Fibroblast of the aortic adventitia (primary cell): ENCODE measurements at regions not wholly inside any gene's neighbourhood (a gene's known extent, or its start where the extent isn't known, plus 50 kb on each side); places are given as distances from the start of the nearest gene placed in this dataset.
"Not testable (repeated sequence)": the region's sequence is repeated elsewhere in the genome, so short reads cannot be mapped to it uniquely, and the experiment has no call there.

Experiments used
- DNase-seq: peaks from one replicate; pipeline ENCODE4 v3.0.0-alpha.2; 2010; ENCODE audit warnings: low read depth
- H3K4me3 ChIP-seq: 2 replicates; pipeline ENCODE4 v1.5.1; 2011; ENCODE audit warnings: low read depth, mild to moderate bottlenecking, control low read depth, low read length, moderate library complexity
- TF ChIP-seq, protein P1 (sequence below): IDR thresholded peaks from 2 replicates; pipeline ENCODE4 v1.5.1; 2011; ENCODE audit warnings: mild to moderate bottlenecking, low read length, control low read depth, inconsistent platforms; ENCODE audit not compliant: insufficient read depth

DNA sequence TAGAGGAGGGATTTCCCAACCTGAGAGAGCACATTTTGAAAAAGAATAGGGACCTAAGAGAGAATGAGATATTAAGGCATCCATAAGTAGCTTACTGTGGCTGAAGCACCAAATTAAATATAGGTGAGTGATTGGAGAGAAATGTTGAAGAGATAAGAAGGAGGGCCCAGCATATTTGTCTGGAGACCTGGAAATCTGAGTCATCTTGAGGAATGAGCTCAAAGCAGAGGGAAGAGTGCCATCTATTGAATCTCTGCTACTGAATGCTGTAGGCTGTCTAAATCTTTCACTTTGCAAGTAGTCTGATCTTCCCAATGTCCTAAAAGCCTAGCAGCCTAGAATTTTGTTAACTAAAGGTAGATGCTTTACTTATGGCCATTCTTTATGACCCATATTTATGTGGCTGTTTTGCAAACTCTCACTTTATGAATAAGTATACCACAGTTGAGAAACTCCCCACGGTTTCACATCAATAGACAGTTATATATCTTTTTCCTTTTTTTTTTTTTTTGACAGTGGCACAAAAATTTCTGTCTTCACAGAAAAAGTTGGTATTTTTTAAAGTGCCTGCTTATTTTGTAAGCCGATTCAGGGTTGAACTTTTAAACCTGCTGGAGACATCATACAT is 2093.5 kb downstream of the LRRC4C start:
- peak; percentile 0 for DNase-seq
- TF ChIP-seq, protein P1, sequence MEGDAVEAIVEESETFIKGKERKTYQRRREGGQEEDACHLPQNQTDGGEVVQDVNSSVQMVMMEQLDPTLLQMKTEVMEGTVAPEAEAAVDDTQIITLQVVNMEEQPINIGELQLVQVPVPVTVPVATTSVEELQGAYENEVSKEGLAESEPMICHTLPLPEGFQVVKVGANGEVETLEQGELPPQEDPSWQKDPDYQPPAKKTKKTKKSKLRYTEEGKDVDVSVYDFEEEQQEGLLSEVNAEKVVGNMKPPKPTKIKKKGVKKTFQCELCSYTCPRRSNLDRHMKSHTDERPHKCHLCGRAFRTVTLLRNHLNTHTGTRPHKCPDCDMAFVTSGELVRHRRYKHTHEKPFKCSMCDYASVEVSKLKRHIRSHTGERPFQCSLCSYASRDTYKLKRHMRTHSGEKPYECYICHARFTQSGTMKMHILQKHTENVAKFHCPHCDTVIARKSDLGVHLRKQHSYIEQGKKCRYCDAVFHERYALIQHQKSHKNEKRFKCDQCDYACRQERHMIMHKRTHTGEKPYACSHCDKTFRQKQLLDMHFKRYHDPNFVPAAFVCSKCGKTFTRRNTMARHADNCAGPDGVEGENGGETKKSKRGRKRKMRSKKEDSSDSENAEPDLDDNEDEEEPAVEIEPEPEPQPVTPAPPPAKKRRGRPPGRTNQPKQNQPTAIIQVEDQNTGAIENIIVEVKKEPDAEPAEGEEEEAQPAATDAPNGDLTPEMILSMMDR = no peak
- no peak overlapping the region for H3K4me3 ChIP-seq

DNA sequence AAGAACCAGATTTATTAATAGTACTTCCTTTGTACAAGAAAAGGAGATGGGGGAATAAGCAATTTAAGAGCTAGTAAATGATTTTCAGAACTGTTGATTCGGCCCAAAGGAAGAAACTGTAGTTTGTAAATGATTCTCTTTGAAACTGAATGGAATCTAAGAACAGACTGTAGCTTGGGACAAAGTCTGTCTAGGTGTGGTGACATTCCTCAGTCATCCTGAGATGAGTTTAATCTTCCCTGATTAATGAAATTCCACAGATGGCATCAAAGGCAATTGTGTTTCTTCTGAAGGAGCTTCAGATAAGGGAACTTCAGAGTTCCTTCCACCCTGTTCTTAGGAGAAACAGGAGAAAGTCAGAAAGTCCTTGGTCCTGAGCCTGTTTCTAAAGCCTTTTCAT is 2095.9 kb downstream of the LRRC4C start:
- DNase-seq = no peak
- TF ChIP-seq, protein P1 = no peak

DNA sequence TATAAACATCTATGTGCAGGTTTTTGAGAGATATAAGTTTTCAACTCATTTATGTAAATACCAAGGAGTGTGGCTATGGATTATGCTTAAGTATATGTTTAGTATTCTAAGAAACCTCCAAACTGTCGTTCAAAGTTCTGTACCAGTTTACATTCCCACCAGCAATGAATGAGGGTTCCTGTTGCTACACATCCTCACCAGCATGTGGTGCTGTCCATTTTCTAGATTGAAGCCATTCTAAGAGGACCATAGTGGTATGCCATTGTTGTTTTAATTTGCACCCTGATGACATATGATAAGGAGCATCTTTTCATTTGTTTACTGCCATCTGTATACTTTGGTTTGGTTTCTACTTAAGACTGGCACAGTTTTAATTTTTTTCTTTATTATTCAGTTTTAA is 2097.9 kb downstream of the LRRC4C start:
- no peak for DNase-seq
- no peak overlapping the region for H3K4me3 ChIP-seq
- TF ChIP-seq, protein P1 = no peak

More for the DNA sequence above, 2095.9 kb downstream of the LRRC4C start:
- no peak overlapping the region for H3K4me3 ChIP-seq

DNA sequence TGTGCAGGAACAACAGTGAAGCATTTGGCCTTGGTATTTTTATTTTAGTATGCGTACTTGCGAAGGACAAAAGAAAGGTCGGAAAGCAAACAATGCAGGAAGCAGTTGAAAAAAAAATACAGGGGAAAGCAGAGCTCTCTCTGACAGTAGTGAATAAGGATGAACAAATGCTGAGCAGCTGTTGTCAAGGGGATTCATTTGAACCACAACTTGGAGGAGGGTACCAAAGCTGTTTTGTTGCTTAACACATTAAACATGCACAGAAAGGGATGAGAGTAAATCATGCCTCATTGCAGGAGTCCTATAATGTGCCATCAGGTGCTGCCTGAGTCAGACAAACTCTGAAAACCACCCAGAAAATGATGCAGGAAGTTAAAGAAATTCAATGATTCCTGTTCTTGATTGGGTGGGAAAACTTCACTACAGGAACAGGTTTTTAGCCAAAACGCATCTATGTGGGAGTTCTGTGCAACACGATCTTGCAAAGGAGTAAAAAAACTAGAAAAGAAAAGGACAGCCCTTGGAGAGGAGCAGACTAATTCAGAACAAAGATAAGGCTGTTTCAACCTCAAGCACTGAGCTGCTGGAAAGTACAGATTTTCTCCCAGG is 2113.5 kb downstream of the LRRC4C start:
- no peak for DNase-seq
- H3K4me3 ChIP-seq = no peak overlapping the region
- TF ChIP-seq, protein P1 = no peak

DNA sequence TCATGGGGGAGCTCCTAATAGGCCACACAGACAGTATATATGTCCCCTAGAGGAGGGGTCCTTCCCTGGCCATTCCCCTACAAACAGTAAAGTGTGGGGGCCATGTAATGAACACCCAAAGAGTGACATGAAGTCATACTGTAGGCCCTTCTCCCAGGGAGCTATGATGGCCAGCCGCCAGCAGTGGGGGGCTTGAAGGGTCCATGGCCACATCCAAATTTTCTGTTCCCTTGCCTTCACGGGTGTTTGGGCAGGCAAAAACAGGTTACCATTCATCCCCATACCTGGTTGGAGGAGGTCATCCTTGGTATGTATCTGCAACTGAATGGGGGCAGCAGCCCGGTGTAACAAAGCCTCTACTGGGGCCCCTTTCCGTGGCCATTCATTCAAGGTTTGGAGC is 2118.0 kb downstream of the LRRC4C start:
- TF ChIP-seq, protein P1 = no peak
- DNase-seq = no peak

DNA sequence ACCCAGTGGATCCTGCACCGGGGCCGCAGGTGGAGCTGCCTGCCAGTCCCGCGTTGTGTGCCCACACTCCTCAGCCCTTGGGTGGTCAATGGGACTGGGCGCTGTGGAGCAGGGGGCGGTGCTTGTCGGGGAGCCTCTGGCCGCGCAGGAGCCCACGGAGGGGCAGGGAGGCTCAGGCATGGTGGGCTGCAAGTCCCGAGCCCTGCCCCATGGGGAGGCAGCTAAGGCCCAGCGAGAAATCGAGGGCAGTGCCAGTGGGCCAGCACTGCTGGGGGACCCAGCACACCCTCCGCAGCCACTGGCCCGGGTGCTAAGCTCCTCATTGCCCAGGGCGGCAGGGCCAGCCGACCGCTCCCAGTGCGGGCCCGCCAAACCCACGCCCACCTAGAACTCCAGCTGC is 2126.4 kb downstream of the LRRC4C start:
- not testable (repeated sequence) for DNase-seq, H3K4me3 ChIP-seq

More for the DNA sequence above, 2118.0 kb downstream of the LRRC4C start:
- no peak overlapping the region for H3K4me3 ChIP-seq

DNA sequence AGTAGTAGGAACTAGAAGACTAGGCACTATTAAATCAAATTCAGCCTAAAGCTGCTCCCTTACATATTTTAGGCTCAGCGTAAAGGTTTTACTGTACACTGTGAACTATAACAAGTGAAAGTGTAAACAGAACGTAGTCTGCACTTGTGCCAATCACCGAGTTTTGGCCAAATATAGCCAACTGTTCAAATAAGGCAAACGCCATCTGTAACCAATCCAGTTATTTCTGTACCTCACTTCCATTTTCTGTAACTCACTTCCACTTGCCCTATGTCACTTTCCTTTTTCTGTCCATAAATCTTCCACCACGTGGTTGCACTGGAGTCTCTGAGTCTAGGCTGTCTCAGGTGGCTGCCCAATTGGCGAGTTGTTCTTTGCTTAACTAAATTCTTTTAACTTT is 2132.2 kb downstream of the LRRC4C start:
- TF ChIP-seq, protein P1 = no peak
- DNase-seq = no peak
- no peak overlapping the region for H3K4me3 ChIP-seq

DNA sequence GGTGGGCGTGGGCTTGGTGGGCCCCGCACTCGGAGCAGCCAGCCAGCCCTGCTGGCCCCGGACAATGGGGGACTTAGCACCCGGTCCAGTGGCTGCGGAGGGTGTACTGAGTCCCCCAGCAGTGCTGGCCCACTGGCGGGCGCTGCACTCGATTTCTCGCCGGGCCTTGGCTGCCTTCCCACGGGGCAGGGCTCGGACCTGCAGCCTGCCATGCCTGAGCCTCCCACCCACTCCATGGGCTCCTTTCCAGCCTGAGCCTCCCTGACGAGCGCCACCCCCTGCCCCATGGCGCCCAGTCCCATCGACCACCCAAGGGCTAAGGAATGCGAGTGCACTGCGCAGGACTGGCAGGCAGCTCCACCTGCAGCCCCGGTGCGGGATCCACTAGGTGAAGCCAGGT is 2147.6 kb downstream of the LRRC4C start:
- not testable (repeated sequence) for DNase-seq

More for the DNA sequence above, 2147.6 kb downstream of the LRRC4C start:
- not testable (repeated sequence) for H3K4me3 ChIP-seq
